GM12875 (cell line): ENCODE measurements at regions not wholly inside any gene's neighbourhood (a gene's known extent, or its start where the extent isn't known, plus 50 kb on each side); places are given as distances from the start of the nearest gene placed in this dataset.

Experiments
- H3K4me3 ChIP-seq: one replicate; pipeline ENCODE4 v1.5.1; 2011; ENCODE audit warnings: low read depth, low read length, control low read depth
- CTCF ChIP-seq: IDR thresholded peaks from 2 replicates; pipeline ENCODE4 v1.5.1; 2011; ENCODE audit warnings: low read depth, mild to moderate bottlenecking, control low read depth, inconsistent platforms, low read length, moderate library complexity, borderline replicate concordance; ENCODE audit not compliant: insufficient read depth

DNA sequence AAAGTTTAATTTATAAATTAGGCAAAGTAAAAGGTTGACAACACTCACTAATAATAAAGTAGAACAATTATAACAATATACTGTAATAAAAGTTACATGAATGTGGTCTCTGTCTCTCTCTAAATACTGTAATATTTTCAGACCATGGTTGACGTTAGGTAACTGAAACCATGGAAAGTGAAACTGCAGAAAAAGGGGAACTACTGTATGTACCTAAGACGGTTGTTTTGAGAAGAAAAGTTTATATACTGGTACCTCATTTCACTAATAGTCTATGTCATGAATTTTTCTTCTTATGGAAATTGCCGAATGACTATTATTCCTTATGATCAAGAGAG, 166.7 kb upstream of the ZNF521 start:
- H3K4me3 ChIP-seq, result no peak overlapping the region
- no peak for TF ChIP-seq CTCF

DNA sequence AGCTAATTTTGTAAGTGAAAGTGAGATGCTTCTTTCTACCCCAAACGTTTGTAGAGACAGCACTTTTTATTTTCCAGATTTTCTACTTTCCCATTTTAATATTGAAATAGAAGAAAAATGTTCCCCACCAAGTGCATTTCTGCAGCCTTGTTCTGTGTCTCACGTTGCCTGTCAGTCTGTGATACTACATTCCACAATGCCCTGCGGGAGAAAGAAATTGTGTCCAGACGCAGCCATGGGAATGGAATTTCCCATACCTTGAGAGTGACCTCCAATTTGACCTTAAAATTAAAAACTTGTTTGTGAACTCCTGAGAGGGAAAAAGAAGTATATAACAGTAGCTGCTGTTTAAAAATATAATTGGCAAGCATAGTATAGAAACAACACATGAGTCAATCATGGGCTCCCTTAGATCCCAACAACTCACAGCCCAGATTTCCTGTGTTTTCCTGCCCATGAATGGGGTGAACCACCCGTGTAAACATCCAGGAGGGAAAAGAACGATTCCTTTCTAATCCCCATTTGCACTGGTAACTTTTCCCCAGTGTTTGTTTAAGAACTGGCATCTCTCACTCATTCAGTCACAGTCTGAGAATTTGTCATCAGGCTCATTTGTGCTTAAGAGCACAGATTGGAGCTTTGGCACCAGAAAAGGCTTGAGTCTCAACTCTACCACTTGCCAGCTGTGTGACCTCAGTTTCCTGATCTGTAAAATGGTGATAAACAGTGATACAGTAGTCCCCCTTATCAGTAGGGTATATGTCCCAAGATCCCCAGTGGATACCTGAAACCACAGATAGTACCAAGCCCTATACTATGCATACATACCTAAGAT, 166.1 kb upstream of the ZNF521 start:
- no peak for TF ChIP-seq CTCF
- no peak overlapping the region for H3K4me3 ChIP-seq

GRCh38 chr18:25516747-25517498, 165.0 kb upstream of the ZNF521 start:
- no peak overlapping the region for H3K4me3 ChIP-seq
- TF ChIP-seq CTCF, result no peak

DNA sequence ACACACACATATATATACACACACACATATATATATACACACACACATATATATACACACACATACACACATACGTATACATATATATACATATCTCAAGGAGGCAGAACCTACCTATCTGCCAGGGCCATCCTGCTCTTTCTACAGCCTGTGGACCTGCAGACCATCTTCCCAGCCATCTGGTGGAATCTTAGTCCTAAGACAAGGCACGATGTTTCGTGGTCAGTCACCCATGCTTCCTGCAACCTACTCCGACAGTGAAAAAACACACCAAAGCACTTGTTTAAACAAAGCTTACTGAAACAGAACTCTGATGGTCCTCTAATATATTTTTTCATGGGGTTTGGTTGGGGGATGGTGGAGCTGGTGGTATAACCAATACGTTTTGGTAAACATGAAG, 164.2 kb upstream of the ZNF521 start:
- no peak overlapping the region for H3K4me3 ChIP-seq
- no peak for TF ChIP-seq CTCF

GRCh38 chr18:25510096-25510495, 158.1 kb upstream of the ZNF521 start:
- no peak overlapping the region for H3K4me3 ChIP-seq
- no peak for TF ChIP-seq CTCF

GRCh38 chr18:25503567-25504081, 151.7 kb upstream of the ZNF521 start:
- no peak for TF ChIP-seq CTCF
- no peak overlapping the region for H3K4me3 ChIP-seq
